PC-9 (cell line): ENCODE measurements at regions not wholly inside any gene's neighbourhood (a gene's known extent, or its start where the extent isn't known, plus 50 kb on each side); places are given as distances from the start of the nearest gene placed in this dataset.

Experiments
- BruUV-seq: library from RNA; stranded (reverse); fragments of 400-500 nt; replicated peaks from 2 replicates; lab custom pipeline; 2021; lab: Mats Ljungman, UMichigan
- CTCF ChIA-PET: fragments of 300-600 bp; sonication (Branson Sonifier 250); formaldehyde crosslinking; loops from one replicate; lab custom pipeline; 2022; ENCODE audit warnings: antibody characterized with exemption; lab: Charles Lee
- POLR2A ChIA-PET: fragments of 300-600 bp; sonication (Branson Sonifier 250); formaldehyde crosslinking; loops from one replicate; lab custom pipeline; 2022; ENCODE audit warnings: antibody characterized with exemption; ENCODE audit not compliant: unreplicated experiment; lab: Charles Lee
- DNase-seq, 2 experiments: peaks; one replicate each; pipeline versions ENCODE4 v3.0.0 to v3.0.0-alpha.2; 2015 to 2022; ENCODE audit warnings: mixed read lengths in 1 of 2
- H2AFZ ChIP-seq: fragments of 200-600 bp; sonication (generic); 2 replicates; pipeline ENCODE4 v1.8.1; 2017; ENCODE audit warnings: antibody characterized with exemption
- H3F3A ChIP-seq: fragments of 200-600 bp; sonication (generic); 2 replicates; pipeline ENCODE4 v1.8.1; 2017; ENCODE audit warnings: antibody characterized with exemption, mild to moderate bottlenecking, low read depth; ENCODE audit not compliant: insufficient read depth
- H3K27ac ChIP-seq: fragments of 200-600 bp; sonication (generic); 2 replicates; pipeline ENCODE4 v1.6.1; 2016; ENCODE audit warnings: mixed run types
- H3K27me3 ChIP-seq: fragments of 200-600 bp; sonication (generic); 2 replicates; pipeline ENCODE4 v1.6.1; 2016; ENCODE audit warnings: low read depth, mixed run types; ENCODE audit not compliant: insufficient read depth
- H3K36me3 ChIP-seq: fragments of 200-600 bp; sonication (generic); 2 replicates; pipeline ENCODE4 v1.6.1; 2016; ENCODE audit warnings: low read depth, mixed run types
- H3K4me1 ChIP-seq: fragments of 200-600 bp; sonication (generic); replicated peaks from 2 replicates; pipeline ENCODE4 v1.6.1; 2016; ENCODE audit warnings: mixed run types; ENCODE audit not compliant: insufficient read depth
- H3K4me2 ChIP-seq: fragments of 200-600 bp; sonication (generic); 2 replicates; pipeline ENCODE4 v1.6.1; 2017; ENCODE audit warnings: mixed run types
- H3K4me3 ChIP-seq: fragments of 200-600 bp; sonication (generic); 2 replicates; pipeline ENCODE4 v1.6.1; 2016; ENCODE audit warnings: mixed run types
- H3K79me2 ChIP-seq: fragments of 200-600 bp; sonication (generic); 2 replicates; pipeline ENCODE4 v1.6.1; 2017; ENCODE audit warnings: low read depth, mixed run types
- H3K9me2 ChIP-seq: fragments of 200-600 bp; sonication (generic); 2 replicates; pipeline ENCODE4 v1.8.1; 2017; ENCODE audit warnings: mild to moderate bottlenecking; ENCODE audit not compliant: insufficient read depth
- H3K9me3 ChIP-seq: fragments of 200-600 bp; sonication (generic); 2 replicates; pipeline ENCODE4 v1.8.1; 2016; ENCODE audit warnings: low read depth; ENCODE audit not compliant: insufficient read depth
- H4K20me1 ChIP-seq: fragments of 200-600 bp; sonication (generic); 2 replicates; pipeline ENCODE4 v1.8.1; 2017; ENCODE audit not compliant: insufficient read depth
- CTCF ChIP-seq: fragments of 200-600 bp; sonication (generic); conservative IDR thresholded peaks from 2 replicates; pipeline ENCODE4 v1.6.1; 2017; ENCODE audit warnings: mixed run types, antibody characterized with exemption, mild to moderate bottlenecking, moderate library complexity
- EZH2 ChIP-seq: fragments of 200-600 bp; sonication (generic); IDR thresholded peaks from 2 replicates; pipeline ENCODE4 v1.8.0; 2017; ENCODE audit warnings: antibody characterized with exemption, low read depth
- intact Hi-C: fragments of 100-400 bp; cut with micrococcal nuclease; formaldehyde crosslinking; loops from one replicate; pipeline ENCODE4 v1.10.0; 2022; ENCODE audit not compliant: unreplicated experiment

- DNase-seq: no peak
- intact Hi-C loops: no loop called here
- TF ChIP-seq EZH2 (no peak), CTCF (no peak)
- ChIA-PET CTCF (interaction anchor here (0.6 kb wide), 1 partner anchor 553 kb away, joined by 3 read pairs; no protein-coding TSS in a partner anchor), POLR2A (no interaction called here)
- H3K9me2 ChIP-seq: no peaks in the 10 kb centered on the region
- no peaks in the 10 kb centered on the region for H3K4me1 ChIP-seq
- no peaks in the 10 kb centered on the region for H3K9me3 ChIP-seq
- H3F3A ChIP-seq: no peaks in the 10 kb centered on the region
- H4K20me1 ChIP-seq: no peaks in the 10 kb centered on the region
- BruUV-seq: no TSS peak
- no peaks in the 10 kb centered on the region for H3K79me2 ChIP-seq
- no peak overlapping the region for H3K4me3 ChIP-seq
- H2AFZ ChIP-seq: no peak overlapping the region
- no peaks in the 10 kb centered on the region for H3K36me3 ChIP-seq
- H3K27me3 ChIP-seq: no peaks in the 10 kb centered on the region
- no peak overlapping the region for H3K27ac ChIP-seq
- no peak overlapping the region for H3K4me2 ChIP-seq
Observed at GRCh38 chr2:164439885-164440284, 181.4 kb downstream of the GRB14 start.

GRCh38 chr2:164439235-164439634, 182.0 kb downstream of the GRB14 start:
- Histone ChIP-seq H3K4me1 (no peaks in the 10 kb centered on the region), H3K79me2 (no peaks in the 10 kb centered on the region), H3K36me3 (no peaks in the 10 kb centered on the region), H3K9me3 (no peaks in the 10 kb centered on the region), H3K27ac (no peak overlapping the region), H3K4me2 (no peak overlapping the region), H3K27me3 (no peaks in the 10 kb centered on the region), H3K4me3 (no peak overlapping the region), H3K9me2 (no peaks in the 10 kb centered on the region), H4K20me1 (no peaks in the 10 kb centered on the region), H2AFZ (no peak overlapping the region), H3F3A (no peaks in the 10 kb centered on the region)
- CTCF ChIA-PET: no interaction called here
- TF ChIP-seq CTCF (no peak), EZH2 (no peak)
- no TSS peak for BruUV-seq
- POLR2A ChIA-PET: no interaction called here
- DNase-seq: no peak
- intact Hi-C loops: no loop called here

- H3K27ac ChIP-seq: no peak overlapping the region
- DNase-seq: no peak
- H3F3A ChIP-seq: no peaks in the 10 kb centered on the region
- CTCF ChIA-PET: no interaction called here
- no TSS peak for BruUV-seq
- no peaks in the 10 kb centered on the region for H3K4me1 ChIP-seq
- no peaks in the 10 kb centered on the region for H3K79me2 ChIP-seq
- no peaks in the 10 kb centered on the region for H4K20me1 ChIP-seq
- no peaks in the 10 kb centered on the region for H3K27me3 ChIP-seq
- H3K4me3 ChIP-seq: no peak overlapping the region
- H3K36me3 ChIP-seq: no peaks in the 10 kb centered on the region
- no peaks in the 10 kb centered on the region for H3K9me2 ChIP-seq
- POLR2A ChIA-PET: no interaction called here
- H3K9me3 ChIP-seq: no peaks in the 10 kb centered on the region
- intact Hi-C loops: no loop called here
- TF ChIP-seq CTCF (no peak), EZH2 (no peak)
- no peak overlapping the region for H2AFZ ChIP-seq
- H3K4me2 ChIP-seq: no peak overlapping the region
Observed at GRCh38 chr2:164438490-164439205, 182.6 kb downstream of the GRB14 start.
